ENCODE measurements at regions not wholly inside any gene's neighbourhood (a gene's known extent, or its start where the extent isn't known, plus 50 kb on each side); places are given as distances from the start of the nearest gene placed in this dataset.

DNA sequence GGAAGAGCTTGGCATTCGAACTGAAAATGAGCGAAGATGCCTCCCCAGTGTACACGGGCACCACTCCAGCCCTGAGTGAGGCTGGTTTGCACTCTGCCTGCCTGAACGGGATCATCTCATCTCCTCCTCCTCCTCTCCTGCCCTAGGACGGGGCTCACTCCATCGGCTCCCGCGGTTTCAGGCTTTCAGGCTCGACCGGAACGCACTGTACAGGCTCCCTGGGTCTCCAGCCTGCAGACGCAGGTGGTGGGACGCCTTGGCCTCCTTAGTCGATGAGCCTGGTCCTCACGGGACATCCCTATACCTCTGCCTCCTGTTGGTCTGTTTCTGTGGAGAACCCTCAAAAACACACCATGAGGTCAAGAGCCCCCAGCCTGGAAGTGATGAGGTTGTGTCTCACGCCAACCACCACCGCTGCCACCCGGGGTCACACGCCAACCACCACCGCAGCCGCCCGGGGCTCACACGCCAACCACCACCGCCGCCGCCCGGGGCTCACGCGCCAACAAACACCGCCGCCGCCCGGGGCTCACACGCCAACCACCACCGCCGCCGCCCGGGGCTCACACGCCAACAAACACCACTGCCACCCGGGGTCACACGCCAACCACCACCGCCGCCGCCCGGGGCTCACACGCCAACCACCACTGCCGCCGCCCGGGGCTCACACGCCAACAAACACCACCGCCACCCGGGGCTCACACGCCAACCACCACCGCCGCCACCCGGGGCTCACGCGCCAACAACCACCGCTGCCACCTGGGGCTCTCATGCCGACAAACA is 56.3 kb downstream of the FOXL3 start:
- Mint-ChIP-seq H3K36me3 (no peaks in the 10 kb centered on the region), H3K27ac (no peak overlapping the region), H3K27me3 (ENCODE audit: low read depth in 2 of 2) (peaks cover 0 to 2% of the 10 kb centered on the region in 2 donors), H3K9me3 (no peaks in the 10 kb centered on the region), H3K4me3 (no peak overlapping the region), H3K4me1 (no peaks in the 10 kb centered on the region)
- TF ChIP-seq, protein P1, sequence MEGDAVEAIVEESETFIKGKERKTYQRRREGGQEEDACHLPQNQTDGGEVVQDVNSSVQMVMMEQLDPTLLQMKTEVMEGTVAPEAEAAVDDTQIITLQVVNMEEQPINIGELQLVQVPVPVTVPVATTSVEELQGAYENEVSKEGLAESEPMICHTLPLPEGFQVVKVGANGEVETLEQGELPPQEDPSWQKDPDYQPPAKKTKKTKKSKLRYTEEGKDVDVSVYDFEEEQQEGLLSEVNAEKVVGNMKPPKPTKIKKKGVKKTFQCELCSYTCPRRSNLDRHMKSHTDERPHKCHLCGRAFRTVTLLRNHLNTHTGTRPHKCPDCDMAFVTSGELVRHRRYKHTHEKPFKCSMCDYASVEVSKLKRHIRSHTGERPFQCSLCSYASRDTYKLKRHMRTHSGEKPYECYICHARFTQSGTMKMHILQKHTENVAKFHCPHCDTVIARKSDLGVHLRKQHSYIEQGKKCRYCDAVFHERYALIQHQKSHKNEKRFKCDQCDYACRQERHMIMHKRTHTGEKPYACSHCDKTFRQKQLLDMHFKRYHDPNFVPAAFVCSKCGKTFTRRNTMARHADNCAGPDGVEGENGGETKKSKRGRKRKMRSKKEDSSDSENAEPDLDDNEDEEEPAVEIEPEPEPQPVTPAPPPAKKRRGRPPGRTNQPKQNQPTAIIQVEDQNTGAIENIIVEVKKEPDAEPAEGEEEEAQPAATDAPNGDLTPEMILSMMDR (IDR thresholded peaks at IDR 0.05): no peak
- no peak overlapping the region for H3K4me3 ChIP-seq (ENCODE audit: low read length)
- 89% methylated on average over 41 of the region's 60 CpGs for WGBS (ENCODE audit: insufficient coverage)
- DNase-seq (no peak), ATAC-seq (no peak)
- H3K36me3 ChIP-seq (ENCODE audit: control insufficient read depth, insufficient read depth, low read length): no peaks in the 10 kb centered on the region
- H3K27me3 ChIP-seq (ENCODE audit: control insufficient read depth, insufficient read depth, low read length): no peaks in the 10 kb centered on the region
- H3K27ac ChIP-seq (ENCODE audit: low read length): no peak overlapping the region
- intact Hi-C loops (cut with micrococcal nuclease): no loop called here
- H3K4me1 ChIP-seq (ENCODE audit: control insufficient read depth, insufficient read depth, low read length): peaks cover 5% of the 10 kb centered on the region
- no peaks in the 10 kb centered on the region for H3K9me3 ChIP-seq (ENCODE audit: control insufficient read depth, insufficient read depth, low read length)

DNA sequence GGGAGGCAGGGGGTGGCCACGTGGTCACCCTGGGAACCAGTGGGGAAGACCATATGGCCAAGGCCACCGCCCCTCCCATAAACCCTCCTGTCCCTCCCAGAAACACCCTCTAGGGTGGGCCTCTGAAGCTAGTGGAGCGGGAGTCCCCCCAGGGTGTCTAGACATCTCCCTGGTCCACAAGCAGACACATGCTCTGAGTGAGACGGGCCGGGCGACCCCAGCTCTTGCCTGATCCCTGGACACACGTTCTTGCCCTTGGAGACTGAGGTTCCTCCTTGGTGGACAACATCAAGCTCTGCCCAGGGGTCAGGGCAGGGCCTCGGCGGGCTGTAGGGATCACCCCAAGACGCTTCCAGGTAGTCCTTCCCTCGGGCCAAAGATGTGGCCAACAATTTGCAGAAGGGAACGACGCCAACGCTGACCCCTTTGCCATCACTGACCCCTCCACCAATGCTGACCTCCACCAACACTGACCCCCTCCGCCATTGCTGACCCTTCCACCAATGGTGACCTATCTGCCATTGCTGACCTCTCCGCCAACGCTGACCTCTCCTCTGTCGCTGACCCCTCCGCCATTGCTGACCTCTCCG is 57.1 kb downstream of the FOXL3 start:
- TF ChIP-seq, protein P1 (IDR thresholded peaks at IDR 0.05): no peak

DNA sequence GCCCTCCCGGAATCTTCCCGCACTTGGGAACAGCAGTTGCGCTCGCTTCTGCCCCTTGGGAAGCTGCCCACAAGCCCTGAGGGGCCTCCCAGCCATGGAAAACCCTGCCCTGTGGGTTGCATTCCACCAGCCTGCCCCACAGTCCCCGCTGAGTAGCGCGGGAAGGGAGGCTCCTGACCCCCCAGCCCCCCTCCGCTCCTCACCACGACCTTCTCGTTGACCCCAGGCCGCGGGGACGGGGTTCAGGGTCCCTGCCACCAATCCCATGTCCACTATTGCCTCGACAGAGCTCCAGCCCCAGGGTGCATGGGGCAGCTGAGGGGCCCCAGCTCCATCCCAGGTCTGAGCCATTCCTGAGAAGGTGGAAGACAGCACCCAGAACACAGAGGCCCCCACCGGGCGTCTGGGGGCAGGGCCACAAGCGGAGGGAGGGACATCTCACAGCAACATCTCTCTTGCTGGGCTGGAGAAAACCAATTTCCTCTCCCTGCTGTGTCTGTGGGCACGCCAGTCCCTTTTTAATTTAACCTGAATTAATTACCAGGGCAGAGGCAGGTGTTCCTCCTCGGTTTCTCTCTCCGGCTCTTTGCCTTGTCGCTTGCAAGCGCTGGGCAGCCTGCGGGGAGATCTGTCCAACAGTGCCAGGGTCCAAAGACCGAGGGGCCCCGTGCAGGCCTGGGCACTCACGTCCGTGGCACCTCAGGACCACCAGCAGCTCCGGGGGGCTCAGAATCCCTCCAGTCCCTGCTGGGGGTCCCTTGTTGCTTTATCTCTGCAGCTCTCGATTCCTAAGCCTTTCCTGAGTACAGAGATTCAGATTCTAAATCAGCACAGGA is 57.9 kb downstream of the FOXL3 start:
- no peaks in the 10 kb centered on the region for H3K9me3 ChIP-seq (ENCODE audit: control insufficient read depth, insufficient read depth, low read length)
- no peak overlapping the region for H3K27ac Mint-ChIP-seq
- no peaks in the 10 kb centered on the region for H3K36me3 ChIP-seq (ENCODE audit: control insufficient read depth, insufficient read depth, low read length)
- no peak overlapping the region for H3K4me3 ChIP-seq (ENCODE audit: low read length)
- H3K27me3 ChIP-seq (ENCODE audit: control insufficient read depth, insufficient read depth, low read length): no peaks in the 10 kb centered on the region
- TF ChIP-seq, protein P1 (IDR thresholded peaks at IDR 0.05): no peak
- DNase-seq: no peak
- peaks cover 0 to 8% of the 10 kb centered on the region in 2 donors for H3K4me1 Mint-ChIP-seq
- H3K36me3 Mint-ChIP-seq: no peaks in the 10 kb centered on the region
- H3K4me3 Mint-ChIP-seq: no peak overlapping the region
- 90% methylated on average over 29 of the region's 29 CpGs for WGBS (ENCODE audit: insufficient coverage)
- no peaks in the 10 kb centered on the region for H3K9me3 Mint-ChIP-seq
- no peak overlapping the region for H3K27ac ChIP-seq (ENCODE audit: low read length)
- H3K4me1 ChIP-seq (ENCODE audit: control insufficient read depth, insufficient read depth, low read length): peaks cover 21% of the 10 kb centered on the region
- intact Hi-C loops (cut with micrococcal nuclease): no loop called here
- H3K27me3 Mint-ChIP-seq (ENCODE audit: low read depth in 2 of 2): peaks cover 0 to 12% of the 10 kb centered on the region in 2 donors
- no peak for ATAC-seq

More for the DNA sequence above, 57.1 kb downstream of the FOXL3 start:
- no peaks in the 10 kb centered on the region for H3K27me3 ChIP-seq (ENCODE audit: control insufficient read depth, insufficient read depth, low read length)
- H3K27me3 Mint-ChIP-seq (ENCODE audit: low read depth in 2 of 2): peaks cover 0 to 8% of the 10 kb centered on the region in 2 donors
- peaks cover 13% of the 10 kb centered on the region for H3K4me1 ChIP-seq (ENCODE audit: control insufficient read depth, insufficient read depth, low read length)
- ATAC-seq: no peak
- no peak overlapping the region for H3K4me3 Mint-ChIP-seq
- H3K4me1 Mint-ChIP-seq: peaks cover 0 to 6% of the 10 kb centered on the region in 2 donors
- H3K36me3 Mint-ChIP-seq: no peaks in the 10 kb centered on the region
- H3K27ac Mint-ChIP-seq: no peak overlapping the region
- H3K36me3 ChIP-seq (ENCODE audit: control insufficient read depth, insufficient read depth, low read length): no peaks in the 10 kb centered on the region
- H3K9me3 Mint-ChIP-seq: no peaks in the 10 kb centered on the region
- no peaks in the 10 kb centered on the region for H3K9me3 ChIP-seq (ENCODE audit: control insufficient read depth, insufficient read depth, low read length)
- DNase-seq: no peak
- no peak overlapping the region for H3K4me3 ChIP-seq (ENCODE audit: low read length)
- no peak overlapping the region for H3K27ac ChIP-seq (ENCODE audit: low read length)
- WGBS (ENCODE audit: insufficient coverage): 88% methylated on average over 20 of the region's 20 CpGs
- intact Hi-C loops (cut with micrococcal nuclease): no loop called here

All from natural killer cell (primary cell).